ENCODE measurements at regions not wholly inside any gene's neighbourhood (a gene's known extent, or its start where the extent isn't known, plus 50 kb on each side); places are given as distances from the start of the nearest gene placed in this dataset.
"Not testable (repeated sequence)": the region's sequence is repeated elsewhere in the genome, so short reads cannot be mapped to it uniquely, and the experiment has no call there.

DNA sequence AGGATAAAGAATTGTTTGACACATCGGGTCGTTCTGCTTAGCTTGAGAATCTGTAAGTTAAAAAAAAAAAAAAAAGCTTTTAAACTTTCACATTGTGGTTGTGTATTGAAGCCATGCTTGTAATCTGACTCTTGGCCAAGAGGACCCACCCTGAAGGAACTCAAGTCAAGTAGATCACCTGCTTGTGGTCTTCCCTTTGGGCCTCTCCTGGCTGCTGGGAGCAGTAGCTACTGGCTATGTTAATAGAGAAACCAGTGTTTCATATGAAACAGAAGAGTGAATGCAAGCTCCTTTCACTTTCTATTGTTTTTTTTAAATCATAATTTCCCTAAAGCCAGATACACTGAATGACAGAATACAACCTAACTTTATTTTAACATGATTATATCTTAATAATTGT, 402.4 kb upstream of the NDST4 start:
- no peak overlapping the region for H3K4me3 ChIP-seq (ENCODE audit: low read depth, low read length)
- ChIA-PET POLR2A (no interaction called here), CTCF (no interaction called here)
- TF ChIP-seq, protein P1, sequence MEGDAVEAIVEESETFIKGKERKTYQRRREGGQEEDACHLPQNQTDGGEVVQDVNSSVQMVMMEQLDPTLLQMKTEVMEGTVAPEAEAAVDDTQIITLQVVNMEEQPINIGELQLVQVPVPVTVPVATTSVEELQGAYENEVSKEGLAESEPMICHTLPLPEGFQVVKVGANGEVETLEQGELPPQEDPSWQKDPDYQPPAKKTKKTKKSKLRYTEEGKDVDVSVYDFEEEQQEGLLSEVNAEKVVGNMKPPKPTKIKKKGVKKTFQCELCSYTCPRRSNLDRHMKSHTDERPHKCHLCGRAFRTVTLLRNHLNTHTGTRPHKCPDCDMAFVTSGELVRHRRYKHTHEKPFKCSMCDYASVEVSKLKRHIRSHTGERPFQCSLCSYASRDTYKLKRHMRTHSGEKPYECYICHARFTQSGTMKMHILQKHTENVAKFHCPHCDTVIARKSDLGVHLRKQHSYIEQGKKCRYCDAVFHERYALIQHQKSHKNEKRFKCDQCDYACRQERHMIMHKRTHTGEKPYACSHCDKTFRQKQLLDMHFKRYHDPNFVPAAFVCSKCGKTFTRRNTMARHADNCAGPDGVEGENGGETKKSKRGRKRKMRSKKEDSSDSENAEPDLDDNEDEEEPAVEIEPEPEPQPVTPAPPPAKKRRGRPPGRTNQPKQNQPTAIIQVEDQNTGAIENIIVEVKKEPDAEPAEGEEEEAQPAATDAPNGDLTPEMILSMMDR (IDR thresholded peaks at IDR 0.05; ENCODE audit: insufficient read depth, low read length, missing control alignments) = no peak
- no peak for DNase-seq (ENCODE audit: low read depth, low spot score)

DNA sequence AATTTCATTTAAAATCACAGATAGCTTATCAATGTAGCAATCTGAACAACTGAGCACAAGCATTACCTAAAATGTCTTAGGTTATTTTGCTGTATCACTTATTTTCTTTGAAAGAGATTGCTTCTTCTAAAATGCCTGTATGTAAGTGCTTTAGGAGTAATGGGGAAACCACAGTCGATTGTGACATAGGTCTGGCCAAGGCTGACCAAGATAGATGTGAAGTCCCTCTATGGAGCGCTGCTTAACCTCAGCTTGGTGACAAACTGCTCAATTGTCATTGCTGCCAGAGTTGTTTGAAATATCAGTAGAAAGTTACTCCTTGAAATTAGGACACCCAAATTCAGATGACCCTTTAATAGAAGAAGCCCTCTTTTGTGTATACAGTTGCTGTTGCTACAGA, 401.9 kb upstream of the NDST4 start:
- no peak for DNase-seq (ENCODE audit: low read depth, low spot score)
- H3K4me3 ChIP-seq (ENCODE audit: low read depth, low read length) = no peak overlapping the region
- ChIA-PET CTCF (no interaction called here), POLR2A (no interaction called here)
- TF ChIP-seq, protein P1 (IDR thresholded peaks at IDR 0.05; ENCODE audit: insufficient read depth, low read length, missing control alignments) = no peak

DNA sequence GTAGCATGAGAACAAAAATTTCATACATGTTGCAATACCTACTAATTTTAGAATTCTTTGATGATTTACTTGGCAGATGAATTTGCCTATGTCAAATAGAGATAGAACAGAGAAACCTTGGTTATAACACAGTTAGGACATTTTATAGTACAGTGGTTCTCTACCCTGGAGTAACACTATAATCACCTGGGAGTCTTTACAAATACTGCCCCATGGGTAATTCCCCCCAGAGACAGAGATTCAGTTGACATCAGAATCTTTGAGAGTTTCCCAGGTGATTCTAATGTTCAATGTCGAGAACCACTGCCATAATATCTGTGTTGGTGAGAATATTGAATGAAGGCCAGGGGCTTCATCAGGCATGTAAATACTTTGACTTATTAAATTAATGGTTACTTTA, 401.3 kb upstream of the NDST4 start:
- ChIA-PET CTCF (no interaction called here), POLR2A (no interaction called here)
- no peak overlapping the region for H3K4me3 ChIP-seq (ENCODE audit: low read depth, low read length)
- TF ChIP-seq, protein P1 (IDR thresholded peaks at IDR 0.05; ENCODE audit: insufficient read depth, low read length, missing control alignments) = no peak
- no peak for DNase-seq (ENCODE audit: low read depth, low spot score)

- CTCF ChIA-PET = no interaction called here
- TF ChIP-seq, protein P1 (IDR thresholded peaks at IDR 0.05; ENCODE audit: insufficient read depth, low read length, missing control alignments) = no peak
- POLR2A ChIA-PET = no interaction called here
- DNase-seq (ENCODE audit: low read depth, low spot score) = no peak
- no peak overlapping the region for H3K4me3 ChIP-seq (ENCODE audit: low read depth, low read length)
Measured at GRCh38 chr4:115505326-115505725, 391.9 kb upstream of the NDST4 start.

GRCh38 chr4:115501656-115502055, 388.2 kb upstream of the NDST4 start:
- POLR2A ChIA-PET = no interaction called here
- TF ChIP-seq, protein P1 (IDR thresholded peaks at IDR 0.05; ENCODE audit: insufficient read depth, low read length, missing control alignments) = no peak
- no peak overlapping the region for H3K4me3 ChIP-seq (ENCODE audit: low read depth, low read length)
- DNase-seq (ENCODE audit: low read depth, low spot score) = no peak
- CTCF ChIA-PET = no interaction called here

GRCh38 chr4:115493770-115494169, 380.4 kb upstream of the NDST4 start:
- DNase-seq (ENCODE audit: low read depth, low spot score); POLR2A ChIA-PET; H3K4me3 ChIP-seq (ENCODE audit: low read depth, low read length); CTCF ChIA-PET: not testable (repeated sequence)

GRCh38 chr4:115491686-115492085, 378.3 kb upstream of the NDST4 start:
- DNase-seq (ENCODE audit: low read depth, low spot score) = no peak
- TF ChIP-seq, protein P1 (IDR thresholded peaks at IDR 0.05; ENCODE audit: insufficient read depth, low read length, missing control alignments) = no peak
- CTCF ChIA-PET = no interaction called here
- H3K4me3 ChIP-seq (ENCODE audit: low read depth, low read length) = no peak overlapping the region
- POLR2A ChIA-PET = no interaction called here

Measured in AG04449 (cell line).